GM21526 (cell line): ENCODE measurements at regions not wholly inside any gene's neighbourhood (a gene's known extent, or its start where the extent isn't known, plus 50 kb on each side); places are given as distances from the start of the nearest gene placed in this dataset.

Source experiments
- ATAC-seq: cut with Tn5 transposase; IDR thresholded peaks from one replicate; pipeline ENCODE4 v1.9.1; 2021; ENCODE audit warnings: moderate library complexity; ENCODE audit not compliant: unreplicated experiment, low FRiP score

GRCh38 chr10:58017719-58018367 lies 249.9 kb downstream of the IPMK start:
- ATAC-seq = no peak

DNA sequence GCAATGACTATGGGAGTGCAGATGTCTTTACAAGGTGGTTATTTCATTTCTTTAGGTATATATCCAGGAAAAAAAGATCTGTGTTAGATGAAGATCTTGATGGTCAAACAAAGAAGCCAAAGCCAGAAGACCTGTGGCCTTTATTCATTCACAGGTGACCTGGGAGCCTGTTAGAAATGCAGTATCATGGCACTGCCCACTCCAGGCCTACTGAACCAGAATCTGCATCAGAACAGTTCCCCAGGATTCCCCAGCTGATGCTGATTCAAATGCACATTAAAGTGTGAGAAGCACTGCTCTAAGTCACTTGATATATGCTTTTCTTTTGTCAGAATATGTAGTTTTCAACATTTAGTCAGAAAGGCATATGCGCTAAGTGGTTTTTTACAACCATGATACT lies 251.1 kb downstream of the IPMK start:
- ATAC-seq = no peak

DNA sequence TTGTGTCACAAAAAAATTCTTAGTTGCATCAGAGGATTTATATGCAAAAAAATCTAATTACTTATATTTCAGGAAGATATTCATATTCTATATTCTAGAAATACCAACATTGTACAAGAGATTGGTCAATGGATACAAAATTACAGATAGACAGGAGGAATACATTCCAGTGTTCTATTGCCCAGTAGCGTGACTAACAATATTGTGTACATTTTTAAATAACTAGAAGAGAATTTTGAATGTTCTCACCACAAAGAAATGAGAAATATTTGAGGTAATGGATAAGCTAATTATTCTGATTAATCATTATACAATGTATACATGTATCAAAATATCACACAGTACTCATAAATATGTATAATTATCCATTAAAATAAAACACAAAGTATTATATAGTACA lies 253.3 kb downstream of the IPMK start:
- no peak for ATAC-seq

DNA sequence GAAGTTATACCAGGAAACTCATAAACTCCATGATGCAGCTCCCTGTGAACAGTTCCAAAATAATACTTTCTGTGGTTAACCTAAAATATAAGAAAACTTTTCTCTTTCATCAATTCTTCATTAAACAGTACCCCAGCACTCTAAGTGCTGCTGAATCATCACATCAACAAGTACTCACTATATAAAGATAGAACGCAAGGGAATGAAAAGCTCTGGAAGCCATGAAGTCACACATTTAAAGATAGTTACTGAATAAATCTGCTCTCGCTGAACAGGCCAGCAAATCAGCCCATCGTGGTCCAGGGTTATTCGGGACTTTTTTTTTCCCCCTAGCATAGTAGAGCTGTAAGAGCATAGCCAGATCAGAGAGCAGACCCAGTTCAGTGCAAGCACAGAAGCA lies 254.3 kb downstream of the IPMK start:
- no peak for ATAC-seq

GRCh38 chr10:58010073-58010702 lies 257.5 kb downstream of the IPMK start:
- ATAC-seq = no peak

GRCh38 chr10:58003945-58004344 lies 263.7 kb downstream of the IPMK start:
- no peak for ATAC-seq

DNA sequence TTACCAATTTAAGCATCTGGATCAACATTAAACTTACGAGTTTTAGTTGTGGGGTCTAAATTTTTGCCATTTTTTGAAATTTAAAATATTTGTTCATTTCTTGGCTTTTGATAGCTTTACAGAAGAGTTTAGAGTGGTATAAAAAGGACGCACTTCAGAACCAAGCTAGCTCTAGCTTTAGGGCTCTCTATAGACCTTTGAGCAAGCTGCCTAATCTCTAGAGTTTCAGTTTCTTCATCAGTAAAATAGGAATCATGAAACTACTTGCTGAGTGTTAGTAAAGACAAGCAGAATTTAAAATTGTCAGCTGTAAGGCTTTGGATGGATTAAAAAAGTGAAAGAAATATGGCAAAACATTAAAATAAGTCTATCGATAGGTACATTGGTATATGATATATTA lies 266.5 kb downstream of the IPMK start:
- no peak for ATAC-seq

- ATAC-seq = no peak
These were observed 271.2 kb downstream of the IPMK start for GRCh38 chr10:57996536-57996935.

- no peak for ATAC-seq
These were observed 274.4 kb downstream of the IPMK start for GRCh38 chr10:57993302-57993701.

GRCh38 chr10:57992321-57993077 lies 275.2 kb downstream of the IPMK start:
- ATAC-seq = no peak

DNA sequence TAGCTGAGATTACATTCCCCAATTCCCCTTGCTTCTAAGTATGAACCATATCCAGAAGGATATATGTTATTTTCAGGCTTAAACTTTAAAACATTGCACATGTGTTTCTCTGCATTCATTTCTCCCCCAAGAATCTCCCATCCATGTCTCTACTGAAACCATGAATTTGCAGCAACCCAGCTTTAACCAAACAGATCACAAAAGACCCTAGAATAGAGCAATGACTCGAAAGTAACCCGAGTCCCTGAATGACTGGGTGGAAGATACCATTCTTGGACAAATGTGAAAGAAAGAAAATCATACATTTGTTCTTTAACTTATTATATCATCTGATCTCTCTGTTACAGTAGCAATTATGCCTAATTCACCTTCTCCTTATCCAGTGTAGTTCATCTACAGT lies 278.7 kb downstream of the IPMK start:
- no peak for ATAC-seq

- ATAC-seq = no peak
These were observed 280.5 kb downstream of the IPMK start for GRCh38 chr10:57987055-57987721.

GRCh38 chr10:57986422-57986821 lies 281.3 kb downstream of the IPMK start:
- no peak for ATAC-seq

DNA sequence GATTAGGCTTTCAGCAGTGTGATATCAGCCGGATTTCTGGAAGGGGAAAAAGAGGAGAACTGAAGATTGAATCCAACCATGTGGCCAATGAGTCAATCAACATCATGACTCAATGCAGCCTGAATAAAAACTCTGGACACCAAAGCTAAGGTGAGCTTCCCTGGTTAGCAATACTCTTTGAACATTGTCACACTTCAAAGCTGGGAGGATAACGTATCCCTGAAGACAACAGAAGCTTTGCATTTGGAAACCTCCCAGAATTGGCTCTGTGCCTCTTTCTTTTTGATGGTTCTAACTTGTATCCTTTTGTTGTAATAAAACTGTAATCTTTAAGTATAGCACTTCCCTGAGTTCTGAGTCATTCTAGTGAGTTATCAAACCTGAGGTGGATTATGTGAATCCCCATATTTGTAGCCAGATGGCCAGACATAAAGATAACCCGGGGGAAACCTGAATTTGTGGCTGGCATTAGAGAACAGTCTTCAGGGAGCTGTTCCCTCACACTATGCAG lies 284.4 kb downstream of the IPMK start:
- ATAC-seq = no peak

DNA sequence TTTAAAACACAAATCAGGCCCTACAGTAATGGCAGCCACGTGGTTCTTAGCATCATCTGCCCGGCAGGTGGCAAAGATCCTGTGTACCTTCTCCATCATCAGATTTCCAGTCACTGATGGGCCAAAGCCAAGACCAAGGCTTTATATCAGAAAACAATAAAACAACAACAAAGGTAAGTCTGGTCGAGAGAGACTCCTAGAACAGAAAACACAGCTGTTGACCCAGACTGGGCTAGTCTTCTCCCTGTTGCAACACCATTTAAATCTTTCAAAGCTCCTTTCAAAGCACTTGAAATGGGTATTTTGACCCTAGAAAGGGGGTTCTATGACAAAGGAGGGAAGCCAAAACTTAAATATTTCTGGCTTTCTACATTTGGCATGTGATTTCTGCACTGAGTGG lies 285.6 kb downstream of the IPMK start:
- ATAC-seq = no peak

DNA sequence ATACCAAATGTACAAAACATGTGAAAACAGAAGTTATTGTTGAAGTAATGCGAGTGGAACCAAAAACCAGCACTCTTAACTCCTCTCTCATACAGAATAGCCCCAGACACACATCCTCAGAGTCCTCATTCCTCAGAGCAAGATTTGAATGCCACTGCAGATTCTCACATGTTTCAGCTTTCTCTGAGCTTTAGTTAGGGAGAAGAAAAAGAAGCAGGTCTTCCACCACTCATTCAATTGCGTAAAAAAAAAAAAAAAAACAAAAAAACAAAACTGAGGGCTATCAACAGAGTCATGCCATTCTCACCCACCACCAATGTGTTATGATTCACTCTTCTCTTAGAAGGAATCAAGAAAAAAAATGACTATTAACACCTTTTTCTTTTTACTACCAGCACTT lies 287.7 kb downstream of the IPMK start:
- ATAC-seq = no peak

DNA sequence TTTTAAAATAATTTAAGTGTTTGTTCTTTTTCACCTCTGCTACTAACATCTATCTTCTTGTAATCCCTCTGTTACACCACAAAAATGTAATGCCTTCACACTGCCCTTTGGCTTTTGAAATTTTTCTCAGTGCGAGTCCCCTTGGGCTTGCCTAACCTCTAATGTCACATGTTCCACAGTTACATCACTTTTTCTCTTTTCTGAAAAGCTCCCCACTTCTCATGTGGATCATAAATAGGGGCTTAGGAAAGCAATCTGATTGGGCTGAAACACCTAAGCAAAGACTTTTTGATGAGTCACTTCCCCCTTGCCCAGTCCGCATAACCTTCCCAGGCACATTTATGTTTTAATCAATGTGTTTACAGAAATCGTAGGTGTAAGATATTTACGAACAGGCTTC lies 288.2 kb downstream of the IPMK start:
- ATAC-seq = no peak

- ATAC-seq = no peak
These were observed 290.4 kb downstream of the IPMK start for GRCh38 chr10:57977262-57977661.

DNA sequence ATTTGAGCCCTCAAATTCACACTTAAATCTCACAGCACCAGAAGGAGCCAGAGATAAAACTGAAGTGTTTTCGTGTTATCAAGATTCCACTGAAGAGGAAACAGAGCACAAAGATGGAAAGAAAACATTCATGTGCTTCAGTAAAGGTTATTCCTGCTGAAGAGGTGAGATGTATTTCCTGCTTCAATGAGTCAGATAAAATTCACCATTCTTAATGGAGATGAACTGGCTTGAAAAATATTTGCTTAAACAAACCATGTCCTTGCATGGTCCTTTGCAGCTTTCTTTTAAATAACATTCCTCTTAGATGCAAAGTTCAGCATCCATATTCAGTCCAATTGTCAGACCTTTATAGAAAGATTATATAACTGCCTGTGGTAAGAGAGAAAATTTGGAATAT lies 294.2 kb downstream of the IPMK start:
- ATAC-seq = no peak

DNA sequence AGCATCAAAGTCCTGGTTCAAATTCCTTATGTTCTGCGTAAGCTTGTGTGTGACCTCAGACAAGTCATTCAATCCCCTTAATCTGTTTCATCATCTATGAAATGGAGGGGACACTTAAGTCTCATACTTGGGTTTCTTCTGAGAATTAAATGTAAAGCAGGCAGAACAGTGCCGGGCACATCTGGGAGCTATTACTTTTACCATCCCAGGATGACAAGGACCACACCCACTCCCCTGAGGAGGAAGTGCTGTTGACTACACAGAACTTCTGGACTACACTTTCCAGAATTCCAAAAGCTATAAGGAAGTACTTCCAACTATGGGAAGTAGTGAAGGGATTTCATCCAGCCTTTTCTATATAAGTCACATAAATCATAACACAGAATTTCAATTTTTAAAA lies 294.9 kb downstream of the IPMK start:
- no peak for ATAC-seq

- ATAC-seq = no peak
These were observed 299.2 kb downstream of the IPMK start for GRCh38 chr10:57968328-57969016.
